Ishikawa (cell line): ENCODE measurements at regions not wholly inside any gene's neighbourhood (a gene's known extent, or its start where the extent isn't known, plus 50 kb on each side); places are given as distances from the start of the nearest gene placed in this dataset.

ENCODE experiments used
- CEBPB ChIP-seq: IDR thresholded peaks from 2 replicates; pipeline ENCODE4 v1.6.1; 2012
- CREB1 ChIP-seq: IDR thresholded peaks from 2 replicates; pipeline ENCODE4 v1.6.1; 2012; ENCODE audit warnings: low read depth
- EGR1 ChIP-seq: IDR thresholded peaks from 2 replicates; pipeline ENCODE4 v1.6.1; 2012
- EP300 ChIP-seq: IDR thresholded peaks from 2 replicates; pipeline ENCODE4 v1.6.1; 2012; ENCODE audit warnings: borderline replicate concordance
- FOXM1 ChIP-seq: IDR thresholded peaks from 2 replicates; pipeline ENCODE4 v1.6.1; 2012; ENCODE audit warnings: low read depth, borderline replicate concordance
- NFIC ChIP-seq: IDR thresholded peaks from 2 replicates; pipeline ENCODE4 v1.6.1; 2012
- RAD21 ChIP-seq: IDR thresholded peaks from 2 replicates; pipeline ENCODE4 v1.6.1; 2012; ENCODE audit warnings: low read depth
- REST ChIP-seq: IDR thresholded peaks from 2 replicates; pipeline ENCODE4 v1.6.1; 2012; ENCODE audit warnings: low read depth, mild to moderate bottlenecking
- TAF1 ChIP-seq: IDR thresholded peaks from 2 replicates; pipeline ENCODE4 v1.6.1; 2012; ENCODE audit warnings: low read depth, mild to moderate bottlenecking
- TCF12 ChIP-seq: IDR thresholded peaks from 2 replicates; pipeline ENCODE4 v1.6.1; 2012; ENCODE audit warnings: low read depth
- TEAD4 ChIP-seq: IDR thresholded peaks from 2 replicates; pipeline ENCODE4 v1.6.1; 2012
- YY1 ChIP-seq: IDR thresholded peaks from 2 replicates; pipeline ENCODE4 v1.6.1; 2012; ENCODE audit warnings: low read depth
- ZBTB7A ChIP-seq: IDR thresholded peaks from 2 replicates; pipeline ENCODE4 v1.6.1; 2012; ENCODE audit warnings: low read depth
- TF ChIP-seq, protein P1 (sequence below): IDR thresholded peaks from 2 replicates; pipeline ENCODE4 v1.6.1; 2012
- TF ChIP-seq, protein P2 (sequence below): IDR thresholded peaks from 2 replicates; pipeline ENCODE4 v1.6.1; 2012

GRCh38 chr1:244296003-244296402 lies 155.7 kb downstream of the ADSS2 start:
- TF ChIP-seq CEBPB = no peak
- TF ChIP-seq, protein P1, sequence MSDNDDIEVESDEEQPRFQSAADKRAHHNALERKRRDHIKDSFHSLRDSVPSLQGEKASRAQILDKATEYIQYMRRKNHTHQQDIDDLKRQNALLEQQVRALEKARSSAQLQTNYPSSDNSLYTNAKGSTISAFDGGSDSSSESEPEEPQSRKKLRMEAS = no peak
- no peak for TF ChIP-seq TCF12
- TF ChIP-seq RAD21 = no peak
- TF ChIP-seq FOXM1 = no peak
- TF ChIP-seq CREB1 = no peak
- no peak for TF ChIP-seq EP300
- TF ChIP-seq EGR1 = no peak
- no peak for TF ChIP-seq TEAD4
- TF ChIP-seq YY1 = no peak
- TF ChIP-seq REST = no peak
- no peak for TF ChIP-seq TAF1
- TF ChIP-seq, protein P2, sequence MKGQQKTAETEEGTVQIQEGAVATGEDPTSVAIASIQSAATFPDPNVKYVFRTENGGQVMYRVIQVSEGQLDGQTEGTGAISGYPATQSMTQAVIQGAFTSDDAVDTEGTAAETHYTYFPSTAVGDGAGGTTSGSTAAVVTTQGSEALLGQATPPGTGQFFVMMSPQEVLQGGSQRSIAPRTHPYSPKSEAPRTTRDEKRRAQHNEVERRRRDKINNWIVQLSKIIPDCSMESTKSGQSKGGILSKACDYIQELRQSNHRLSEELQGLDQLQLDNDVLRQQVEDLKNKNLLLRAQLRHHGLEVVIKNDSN = no peak
- no peak for TF ChIP-seq ZBTB7A

GRCh38 chr1:244296447-244296846 lies 155.3 kb downstream of the ADSS2 start:
- TF ChIP-seq EGR1 = no peak
- no peak for TF ChIP-seq ZBTB7A
- no peak for TF ChIP-seq NFIC
- no peak for TF ChIP-seq TEAD4
- no peak for TF ChIP-seq REST

GRCh38 chr1:244297087-244297486 lies 154.6 kb downstream of the ADSS2 start:
- TF ChIP-seq TAF1 (no peak), FOXM1 (no peak), ZBTB7A (no peak), RAD21 (no peak), CEBPB (no peak)
- TF ChIP-seq, protein P2 = no peak
- TF ChIP-seq, protein P1 = no peak

- TF ChIP-seq FOXM1 (no peak), CEBPB (no peak), REST (no peak)
Measured at GRCh38 chr1:244297616-244298015, 154.1 kb downstream of the ADSS2 start.

DNA sequence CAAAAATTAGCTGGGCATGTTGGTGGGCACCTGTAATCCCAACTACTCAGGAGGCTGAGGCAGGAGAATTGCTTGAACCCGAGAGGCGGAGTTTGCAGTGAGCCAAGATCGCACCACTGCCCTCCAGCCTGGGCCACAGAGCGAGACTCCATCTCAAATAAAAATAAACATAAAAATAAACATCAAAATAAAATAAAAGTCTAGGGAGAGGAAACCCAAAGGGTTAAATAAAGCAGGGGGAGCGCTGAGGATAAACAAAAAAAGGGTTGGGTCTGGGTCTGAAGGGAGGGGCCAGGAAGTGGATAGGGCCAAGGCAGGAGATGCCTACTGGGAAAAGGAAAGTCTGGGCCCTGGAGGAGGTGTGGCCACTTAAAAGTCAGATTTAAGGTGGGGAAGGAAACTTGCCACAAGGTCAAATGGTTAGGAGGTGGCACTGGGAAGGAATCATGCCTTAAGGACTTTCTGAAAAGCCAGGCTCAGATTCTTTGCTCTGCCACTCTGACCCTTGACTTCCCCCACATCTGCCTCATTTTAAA lies 150.0 kb downstream of the ADSS2 start:
- TF ChIP-seq YY1 = no peak
- no peak for TF ChIP-seq REST
- no peak for TF ChIP-seq TCF12
- TF ChIP-seq TAF1 = no peak
- TF ChIP-seq CREB1 = no peak
- no peak for TF ChIP-seq TEAD4
- TF ChIP-seq CEBPB = no peak
- no peak for TF ChIP-seq ZBTB7A
- no peak for TF ChIP-seq NFIC
- no peak for TF ChIP-seq EGR1
